Endothelial cell of umbilical vein (primary cell): ENCODE measurements at regions not wholly inside any gene's neighbourhood (a gene's known extent, or its start where the extent isn't known, plus 50 kb on each side); places are given as distances from the start of the nearest gene placed in this dataset.

Experiments used
- BruUV-seq: library from RNA; stranded (reverse); fragments of 400-500 nt; replicated peaks from 2 replicates; lab custom pipeline; 2021; lab: Mats Ljungman, UMichigan
- CTCF ChIA-PET: fragments of 300-600, 350-600 bp; sonication (Branson Sonifier 250); formaldehyde crosslinking; loops from one replicate; lab custom pipeline; 2021; ENCODE audit warnings: antibody characterized with exemption, inconsistent platforms; lab: Charles Lee
- POLR2A ChIA-PET: fragments of 300-600, 350-600 bp; sonication (Branson Sonifier 250); formaldehyde crosslinking; loops from one replicate; lab custom pipeline; 2021; ENCODE audit warnings: antibody characterized with exemption, inconsistent platforms; lab: Charles Lee
- DNase-seq: peaks from one replicate; pipeline ENCODE4 v3.0.0-alpha.2; 2011; ENCODE audit warnings: low read depth, low spot score
- FAIRE-seq: peaks from 2 replicates; lab custom pipeline; 2011; peaks lifted over from hg19 to GRCh38; lab: Jason Lieb, UNC
- H2AFZ ChIP-seq: 2 replicates; pipeline ENCODE4 v1.6.0; 2012; ENCODE audit warnings: low read depth, low read length, control low read depth, inconsistent platforms
- H3K27ac ChIP-seq: 2 replicates; pipeline ENCODE4 v1.5.1; 2011; ENCODE audit warnings: low read depth, mild to moderate bottlenecking, control low read depth, low read length, moderate library complexity; ENCODE audit not compliant: insufficient read depth
- H3K27me3 ChIP-seq, 2 experiments: 2 replicates each; pipeline versions ENCODE4 v1.6.0 to v1.6.1; 2011; ENCODE audit warnings: low read length in 2 of 2, mixed read lengths in 1 of 2; ENCODE audit not compliant: control insufficient read depth in 2 of 2, insufficient read depth in 2 of 2
- H3K36me3 ChIP-seq, 2 experiments: 2 replicates in 1 of 2; 3 replicates in 1 of 2; pipeline ENCODE4 v1.5.1; 2011; ENCODE audit warnings: low read length in 2 of 2, mild to moderate bottlenecking in 1 of 2, moderate library complexity in 1 of 2; ENCODE audit not compliant: control insufficient read depth in 2 of 2, insufficient read depth in 2 of 2; ENCODE audit errors: extremely low read depth in 1 of 2
- H3K4me1 ChIP-seq: 3 replicates; pipeline ENCODE4 v1.5.1; 2011; ENCODE audit warnings: mild to moderate bottlenecking, low read length; ENCODE audit not compliant: control insufficient read depth, insufficient read depth; ENCODE audit errors: extremely low read depth
- H3K4me2 ChIP-seq: 2 replicates; pipeline ENCODE4 v1.6.1; 2011; ENCODE audit warnings: low read length, control low read depth, mixed read lengths; ENCODE audit not compliant: insufficient read depth
- H3K4me3 ChIP-seq, 3 experiments: fragments of 200-600 bp in 1 of 3; sonication (generic), shearing (Covaris generic) in 1 of 3; replicated peaks in 1 of 3; 2 replicates each; pipeline ENCODE4 v1.5.1; 2011 to 2016; ENCODE audit warnings: control low read depth in 3 of 3, low read length in 3 of 3, mild to moderate bottlenecking in 2 of 3, inconsistent platforms in 1 of 3, low read depth in 1 of 3, moderate library complexity in 1 of 3; ENCODE audit not compliant: insufficient read depth in 1 of 3
- H3K79me2 ChIP-seq: 2 replicates; pipeline ENCODE4 v1.6.0; 2012; ENCODE audit warnings: low read length, inconsistent platforms; ENCODE audit not compliant: control insufficient read depth, insufficient read depth
- H3K9ac ChIP-seq: replicated peaks from 2 replicates; pipeline ENCODE3; 2011; ENCODE audit warnings: low read length, control low read depth; ENCODE audit not compliant: insufficient read depth; ENCODE audit errors: extremely low read depth
- H3K9me1 ChIP-seq: replicated peaks from 3 replicates; pipeline ENCODE4 v1.6.0; 2011; ENCODE audit warnings: mild to moderate bottlenecking, low read length; ENCODE audit not compliant: control insufficient read depth, insufficient read depth; ENCODE audit errors: extremely low read depth
- H3K9me3 ChIP-seq: replicated peaks from 2 replicates; pipeline ENCODE4 v1.5.1; 2012; ENCODE audit warnings: low read length, inconsistent platforms; ENCODE audit not compliant: control insufficient read depth, insufficient read depth
- H4K20me1 ChIP-seq: replicated peaks from 2 replicates; pipeline ENCODE3; 2011; ENCODE audit warnings: mild to moderate bottlenecking, low read length; ENCODE audit not compliant: control insufficient read depth, insufficient read depth; ENCODE audit errors: extremely low read depth
- CTCF ChIP-seq, 2 donors: IDR thresholded peaks; 1 replicate in 1 of 2; 2 replicates in 1 of 2; pipeline ENCODE4 v1.5.1; 2011; ENCODE audit warnings: low read length in 2 of 2, mild to moderate bottlenecking in 2 of 2, moderate library complexity in 2 of 2, control low read depth in 1 of 2, inconsistent platforms in 1 of 2, low read depth in 1 of 2; ENCODE audit not compliant: insufficient read depth in 1 of 2; ENCODE audit errors: extremely low read depth in 1 of 2
- EZH2 ChIP-seq: IDR thresholded peaks from 2 replicates; pipeline ENCODE4 v1.6.1; 2012; ENCODE audit warnings: borderline replicate concordance, low read depth, mild to moderate bottlenecking, moderate library complexity, low read length, inconsistent platforms; ENCODE audit not compliant: severe bottlenecking
- FOS ChIP-seq: IDR thresholded peaks from 2 replicates; pipeline ENCODE4 v1.6.1; 2011; ENCODE audit warnings: mild to moderate bottlenecking, low read length, moderate library complexity, borderline replicate concordance; ENCODE audit not compliant: insufficient read depth
- GATA2 ChIP-seq: IDR thresholded peaks from 2 replicates; pipeline ENCODE4 v1.7.0; 2011; ENCODE audit warnings: low read depth, mild to moderate bottlenecking, moderate library complexity, mixed read lengths, low read length; ENCODE audit not compliant: insufficient read length, insufficient read depth
- JUN ChIP-seq: IDR thresholded peaks from 2 replicates; pipeline ENCODE4 v1.6.1; 2011; ENCODE audit warnings: borderline replicate concordance, low read depth; ENCODE audit not compliant: insufficient read length, insufficient read depth
- MAX ChIP-seq: IDR thresholded peaks from 2 replicates; pipeline ENCODE4 v1.6.1; 2011; ENCODE audit not compliant: insufficient read depth, insufficient read length
- MYC ChIP-seq: IDR thresholded peaks from one replicate; pipeline ENCODE4 v1.6.1; 2011; ENCODE audit warnings: mild to moderate bottlenecking, low read depth, low read length
- POLR2A ChIP-seq: IDR thresholded peaks from 2 replicates; pipeline ENCODE4 v1.6.1; 2012; ENCODE audit warnings: low read depth, mild to moderate bottlenecking, control low read depth, low read length
- POLR2AphosphoS5 ChIP-seq: IDR thresholded peaks from 2 replicates; pipeline ENCODE4 v1.6.1; 2012; ENCODE audit warnings: low read depth, mild to moderate bottlenecking, control low read depth, low read length, moderate library complexity; ENCODE audit not compliant: insufficient read depth
- dilution Hi-C: fragments of 300-500 bp; cut with MboI; formaldehyde crosslinking; loops from one replicate; pipeline ENCODE4 v1.15.0; 2019; ENCODE audit warnings: low sequenced_read_pairs; ENCODE audit not compliant: extremely low pct_ligation_motif_present
- intact Hi-C: fragments of 100-400 bp; cut with micrococcal nuclease; formaldehyde crosslinking; loops from one replicate; pipeline ENCODE4 v1.10.0; 2022

GRCh38 chrX:20495575-20495974 lies 228.9 kb upstream of the RPS6KA3 start:
- no TSS peak for BruUV-seq

More at GRCh38 chrX:20495575-20495974, 228.9 kb upstream of the RPS6KA3 start:
- H3K9me1 ChIP-seq, result no peaks in the 10 kb centered on the region
- H2AFZ ChIP-seq, result no peak overlapping the region
- ChIA-PET POLR2A (no interaction called here), CTCF (no interaction called here)
- no peak overlapping the region for H3K27ac ChIP-seq
- no peaks in the 10 kb centered on the region for H3K4me1 ChIP-seq
- no peaks in the 10 kb centered on the region for H4K20me1 ChIP-seq
- H3K79me2 ChIP-seq, result no peaks in the 10 kb centered on the region
- FAIRE-seq, result no peak
- dilution Hi-C loops (no loop called here), intact Hi-C loops (no loop called here)
- no peak for DNase-seq
- H3K27me3 ChIP-seq, result peaks cover 0 to 5% of the 10 kb centered on the region in 2 experiments
- H3K36me3 ChIP-seq, result no peaks in the 10 kb centered on the region
- H3K4me3 ChIP-seq, result no peak overlapping the region
- no peaks in the 10 kb centered on the region for H3K9me3 ChIP-seq
- TF ChIP-seq MAX, result no peak
- no peak for TF ChIP-seq POLR2AphosphoS5
- no peak for TF ChIP-seq CTCF (IDR thresholded peaks at IDR 0.05; ENCODE audit: extremely low read depth in 1 of 2, insufficient read depth in 1 of 2, low read depth in 1 of 2, low read length in 2 of 2)
- no peak for TF ChIP-seq EZH2
- TF ChIP-seq GATA2, result no peak
- no peak for TF ChIP-seq POLR2A
- TF ChIP-seq FOS, result no peak
- TF ChIP-seq JUN, result no peak
- no peak for TF ChIP-seq MYC
- H3K9ac ChIP-seq, result no peak overlapping the region
- H3K4me2 ChIP-seq, result no peak overlapping the region
